Spleen (tissue), 7 donors: ENCODE measurements at regions not wholly inside any gene's neighbourhood (a gene's known extent, or its start where the extent isn't known, plus 50 kb on each side); places are given as distances from the start of the nearest gene placed in this dataset.

ENCODE experiments used
- CTCF ChIP-seq, 11 experiments: fragments of 200-600 bp in 7 of 11; fragments of 450-650 bp in 4 of 11; sonication (generic) in 4 of 11; IDR thresholded peaks in 8 of 11; conservative IDR thresholded peaks in 3 of 11; 1 replicate in 7 of 11; 2 replicates in 4 of 11; pipeline versions ENCODE4 v1.4.0 to v1.8.0; 2016 to 2021; ENCODE audit warnings: antibody characterized with exemption in 11 of 11, inconsistent platforms in 4 of 11, mild to moderate bottlenecking in 1 of 11
- POLR2A ChIP-seq, 3 donors: fragments of 450-650 bp; IDR thresholded peaks; one replicate each; pipeline ENCODE4 v1.5.1; 2017; ENCODE audit warnings: antibody characterized with exemption in 3 of 3, mild to moderate bottlenecking in 1 of 3
- POLR2AphosphoS5 ChIP-seq, 3 donors: sonication (generic); formaldehyde crosslinking; IDR thresholded peaks; one replicate each; pipeline ENCODE4 v1.5.1; 2017; ENCODE audit warnings: antibody characterized with exemption in 3 of 3
- donor health status: DM: no; HTN: no; CAD: no; lungs with moderate emphysema.
- donor health status: DM: no; HTN: no; CAD: no.
- donor health status: DM: no; HTN: no; CAD: no.

- TF ChIP-seq CTCF (IDR thresholded peaks at IDR 0.05 in 8 of 11, conservative IDR thresholded peaks at IDR 0.05 in 3 of 11) (no peak), POLR2A (IDR thresholded peaks at IDR 0.05) (no peak), POLR2AphosphoS5 (IDR thresholded peaks at IDR 0.05) (no peak)
Measured at GRCh38 chr4:163598489-163598888, 104.0 kb downstream of the TMA16 start.
